ENCODE measurements at regions not wholly inside any gene's neighbourhood (a gene's known extent, or its start where the extent isn't known, plus 50 kb on each side); places are given as distances from the start of the nearest gene placed in this dataset.
"Not testable (repeated sequence)": the region's sequence is repeated elsewhere in the genome, so short reads cannot be mapped to it uniquely, and the experiment has no call there.

GRCh38 chr15:96947296-96948229 is 617.1 kb downstream of the NR2F2 start:
- no peak for DNase-seq

DNA sequence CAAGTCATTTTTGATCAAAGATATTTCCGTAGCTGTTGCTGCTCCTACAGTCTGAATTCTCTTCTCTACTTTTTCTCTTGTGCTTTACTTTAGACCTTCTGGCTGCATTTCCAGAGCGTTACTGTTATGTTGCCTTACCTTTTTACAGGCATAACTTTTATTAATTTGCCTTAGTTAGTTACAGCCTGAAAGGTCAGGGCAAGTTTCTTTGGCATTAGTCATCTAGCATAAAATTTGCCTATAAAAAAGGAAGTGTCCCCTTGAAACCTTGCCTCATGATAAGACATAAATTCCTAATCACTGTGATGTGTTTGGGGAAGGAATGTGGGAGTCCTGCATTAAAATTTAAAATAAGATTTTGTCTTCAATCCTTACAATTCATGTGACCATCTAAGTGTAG is 618.5 kb downstream of the NR2F2 start:
- no peak for DNase-seq

- DNase-seq = no peak
Observed at GRCh38 chr15:96958721-96959120, 628.2 kb downstream of the NR2F2 start.

GRCh38 chr15:96959501-96959900 is 629.0 kb downstream of the NR2F2 start:
- DNase-seq = no peak

GRCh38 chr15:96960711-96961480 is 630.4 kb downstream of the NR2F2 start:
- DNase-seq = no peak

DNA sequence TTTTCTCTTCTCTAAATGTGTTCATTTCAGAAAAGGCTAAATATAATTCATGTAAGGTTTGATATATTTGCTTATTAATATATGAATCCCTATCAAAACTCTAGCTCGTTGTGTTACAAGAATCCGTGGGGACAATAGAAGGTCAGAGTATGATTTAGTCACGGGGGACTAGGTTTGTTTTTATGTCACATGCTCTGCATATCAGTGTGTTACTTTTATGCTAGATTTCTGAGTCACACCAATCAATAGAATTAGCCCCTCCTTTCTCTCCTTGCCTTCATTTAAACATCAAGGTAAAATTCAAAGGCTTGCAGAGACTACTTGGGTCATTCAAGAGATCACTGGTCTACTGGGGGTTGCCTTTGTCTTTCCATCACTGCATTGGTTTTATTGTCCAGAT is 636.1 kb downstream of the NR2F2 start:
- no peak for DNase-seq

DNA sequence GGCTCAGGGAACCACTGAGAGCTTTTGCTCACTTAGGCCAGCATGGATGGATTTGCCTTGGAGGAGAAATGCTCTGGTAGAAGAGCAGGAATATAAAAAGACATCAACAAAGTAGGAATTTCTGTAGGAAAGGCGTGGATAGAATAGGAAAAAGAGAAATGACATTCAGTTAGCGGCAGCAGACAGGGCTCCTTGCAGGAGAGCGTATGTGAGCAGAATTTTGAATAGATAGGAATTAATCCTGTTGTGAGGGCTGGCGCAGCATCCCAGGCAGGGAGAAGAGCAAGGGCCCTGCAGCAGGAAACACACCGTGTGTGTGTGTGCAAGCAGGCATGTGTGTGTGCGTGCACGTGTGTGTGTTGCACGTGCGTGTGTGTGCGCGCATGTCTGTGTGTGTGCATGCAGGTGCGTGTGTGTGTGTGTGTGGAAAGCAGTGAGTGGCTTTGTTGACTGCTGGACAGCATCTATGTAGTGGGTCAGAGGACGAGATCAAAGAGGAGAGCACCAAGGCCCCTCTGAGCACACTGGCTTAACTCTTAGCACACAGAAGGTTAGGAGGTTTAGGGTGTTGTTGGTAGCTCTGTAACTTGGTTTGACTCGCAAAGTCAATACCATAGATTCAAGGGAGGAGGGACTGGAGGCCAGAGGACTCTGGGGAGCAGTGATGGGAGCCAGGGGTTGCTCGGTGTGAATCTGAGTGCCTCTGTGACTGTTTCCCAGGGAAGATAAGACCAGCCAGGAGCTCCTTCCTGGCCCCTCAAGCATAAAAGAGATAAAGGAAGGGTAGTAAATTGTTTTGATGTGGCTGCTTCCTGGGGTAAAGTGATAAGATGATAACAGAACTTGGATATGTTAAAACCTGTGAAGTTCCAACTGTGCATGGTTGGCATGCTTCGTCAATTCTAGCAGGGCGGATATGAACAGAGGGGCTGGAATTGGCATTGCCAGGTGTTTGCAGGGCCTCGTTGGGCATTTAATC is 639.5 kb downstream of the NR2F2 start:
- no peak for DNase-seq

DNA sequence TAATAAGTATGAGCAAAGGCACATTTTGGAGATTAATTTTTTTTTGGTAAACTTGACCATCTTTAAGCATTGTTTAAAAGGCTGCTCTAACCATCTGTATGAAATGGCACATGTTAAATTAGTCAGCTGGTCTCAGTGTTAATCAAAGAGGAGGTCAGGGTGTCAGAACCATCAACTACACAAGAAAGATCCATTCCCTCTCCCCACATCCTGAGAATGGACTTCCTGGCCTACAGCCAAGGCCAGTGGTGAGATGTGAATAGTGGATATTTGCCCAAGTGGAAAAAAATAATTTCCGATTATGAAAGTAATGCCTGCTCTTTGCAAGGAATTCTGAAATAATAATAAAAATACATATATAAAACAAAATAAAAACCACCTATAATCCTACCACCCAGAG is 641.7 kb downstream of the NR2F2 start:
- no peak for DNase-seq

DNA sequence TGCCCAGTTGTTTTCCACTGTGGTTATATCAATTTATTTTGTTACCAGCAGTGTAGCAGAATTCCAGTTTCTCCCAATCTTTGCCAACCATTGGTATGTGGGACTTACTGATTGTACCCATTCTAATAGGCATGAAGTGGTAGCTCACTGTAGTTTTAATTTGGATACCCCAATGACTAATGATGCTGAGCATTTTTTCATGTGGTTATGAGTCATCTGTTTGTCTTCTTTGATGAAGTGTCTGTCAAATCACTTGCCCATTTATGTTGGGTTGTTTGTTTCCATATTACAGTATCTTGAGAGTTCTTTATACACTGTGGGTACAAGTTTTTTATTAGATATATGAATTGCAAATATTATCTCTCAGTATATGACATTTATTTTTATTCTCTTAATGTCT is 644.3 kb downstream of the NR2F2 start:
- no peak for DNase-seq

- no peak for DNase-seq
Observed at GRCh38 chr15:96977886-96978285, 647.4 kb downstream of the NR2F2 start.

DNA sequence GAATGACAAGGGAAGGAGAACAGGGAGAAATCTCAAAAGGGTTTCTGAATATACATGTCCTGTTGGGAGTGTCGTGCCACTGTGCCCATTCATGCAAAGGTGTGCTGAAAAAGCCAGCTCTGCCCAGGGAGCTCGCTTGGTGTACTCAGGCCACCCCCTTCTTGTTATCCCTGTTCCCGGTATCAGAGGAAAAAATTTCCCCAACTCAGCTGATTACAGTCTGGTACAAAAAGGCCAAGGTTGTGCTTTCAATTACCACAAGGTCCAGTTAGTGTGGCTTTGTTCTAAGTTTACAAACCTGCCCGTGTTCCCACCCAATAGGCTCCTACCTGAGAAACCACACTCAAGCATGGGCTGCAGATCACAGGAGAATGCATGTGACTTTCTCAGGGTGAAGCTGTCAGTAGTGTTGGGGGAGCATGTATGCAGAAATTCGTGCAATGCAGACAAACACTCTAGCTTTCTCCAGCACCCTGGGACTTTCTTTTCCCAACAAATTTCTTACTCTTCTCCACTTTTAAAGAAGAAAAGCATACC is 648.5 kb downstream of the NR2F2 start:
- no peak for DNase-seq

DNA sequence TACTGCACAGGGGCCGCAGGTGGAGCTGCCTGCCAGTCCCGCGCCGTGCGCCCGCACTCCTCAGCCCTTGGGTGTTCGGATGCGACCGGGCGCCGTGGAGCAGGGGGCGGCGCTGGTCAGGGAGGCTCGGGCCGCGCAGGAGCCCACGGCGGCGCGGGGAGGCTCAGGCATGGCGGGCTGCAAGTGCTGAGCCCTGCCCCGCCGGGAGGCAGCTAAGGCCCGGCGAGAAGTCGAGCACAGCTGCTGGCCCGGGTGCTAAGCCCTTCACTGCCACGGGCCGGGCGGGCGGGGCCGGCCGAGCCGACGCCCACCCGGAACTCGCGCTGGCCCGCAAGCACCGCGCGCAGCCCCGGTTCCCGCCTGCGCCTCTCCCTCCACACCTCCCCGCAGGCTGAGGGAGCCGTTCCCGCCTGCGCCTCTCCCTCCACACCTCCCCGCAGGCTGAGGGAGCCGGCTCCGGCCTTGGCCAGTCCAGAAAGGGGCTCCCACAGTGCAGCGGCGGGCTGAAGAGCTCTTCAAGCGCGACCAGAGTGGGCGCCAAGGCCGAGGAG is 653.7 kb downstream of the NR2F2 start:
- not testable (repeated sequence) for DNase-seq

- DNase-seq = no peak
Observed at GRCh38 chr15:96992817-96993216, 662.3 kb downstream of the NR2F2 start.

- no peak for DNase-seq
Observed at GRCh38 chr15:96997538-96997937, 667.0 kb downstream of the NR2F2 start.

DNA sequence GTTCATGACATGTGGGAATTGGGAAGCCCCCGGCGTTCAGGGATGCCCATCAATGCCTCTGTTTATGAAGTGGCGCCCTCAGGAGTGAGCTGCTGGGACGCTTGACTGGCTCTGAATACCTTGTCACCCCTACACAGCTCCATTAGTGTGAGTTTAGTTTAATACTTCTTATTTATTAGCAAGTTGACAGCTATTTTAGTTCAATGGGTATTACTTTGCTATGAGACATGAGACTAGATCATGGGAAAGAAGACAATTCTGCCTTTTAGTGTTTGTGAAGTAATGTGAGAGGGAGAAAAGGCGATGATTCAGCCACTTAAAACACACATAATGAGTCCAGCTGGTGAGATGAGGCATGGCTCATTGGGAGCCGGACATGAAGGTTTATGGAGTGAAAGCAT is 678.5 kb downstream of the NR2F2 start:
- DNase-seq = no peak

GRCh38 chr15:97012986-97013385 is 682.5 kb downstream of the NR2F2 start:
- DNase-seq = no peak

GRCh38 chr15:97013491-97013890 is 683.0 kb downstream of the NR2F2 start:
- no peak for DNase-seq

- no peak for DNase-seq
Observed at GRCh38 chr15:97014001-97014400, 683.5 kb downstream of the NR2F2 start.

- peak; percentile 70 for DNase-seq
Observed at GRCh38 chr15:97023488-97023844, 693.0 kb downstream of the NR2F2 start.

DNA sequence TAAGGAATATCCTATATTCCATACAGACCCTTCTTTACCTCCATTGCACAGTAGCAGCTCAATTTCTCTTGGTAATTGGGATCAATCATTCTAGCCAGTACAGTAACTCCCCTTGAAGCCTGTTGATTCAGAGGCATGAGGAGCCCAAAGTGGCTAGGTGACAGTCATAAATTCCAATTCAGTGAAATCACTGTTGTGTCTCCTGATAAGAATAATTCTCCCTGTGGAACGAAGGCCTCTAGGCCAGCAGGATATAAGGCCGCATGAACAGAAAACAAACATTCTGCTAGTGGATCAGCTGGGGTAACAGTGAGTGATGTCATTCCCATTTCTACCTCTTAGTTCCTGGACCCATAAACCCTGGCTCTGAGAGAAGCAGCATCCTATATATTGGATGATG is 696.3 kb downstream of the NR2F2 start:
- no peak for DNase-seq

DNA sequence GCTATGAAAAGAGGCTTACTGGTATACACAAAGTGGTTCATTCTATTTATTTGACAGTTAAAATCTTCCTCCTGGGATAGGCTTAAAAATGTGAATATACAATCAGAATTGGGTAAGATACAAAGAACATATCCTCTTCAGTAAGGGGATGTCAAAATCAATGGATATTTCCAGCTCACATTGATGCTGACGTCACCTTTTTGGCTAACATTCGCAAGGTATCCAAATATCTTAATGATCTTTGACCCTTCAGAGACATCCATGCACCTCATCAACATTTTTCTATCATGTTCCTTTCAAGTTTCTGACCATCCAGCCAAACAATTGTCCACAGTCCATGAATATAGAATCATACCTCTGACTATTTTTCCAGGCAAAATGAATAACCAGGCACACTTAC is 697.3 kb downstream of the NR2F2 start:
- no peak for DNase-seq

- no peak for DNase-seq
Observed at GRCh38 chr15:97030251-97030650, 699.8 kb downstream of the NR2F2 start.

Data from MV-4-11 (cell line).